Adipocyte (in vitro differentiated cells): ENCODE measurements at regions not wholly inside any gene's neighbourhood (a gene's known extent, or its start where the extent isn't known, plus 50 kb on each side); places are given as distances from the start of the nearest gene placed in this dataset.
"Not testable (repeated sequence)": the region's sequence is repeated elsewhere in the genome, so short reads cannot be mapped to it uniquely, and the experiment has no call there.

Experiments used
- DNase-seq: peaks from one replicate; pipeline ENCODE4 v3.0.0-alpha.2; 2015; ENCODE audit warnings: low read depth
- H3K27me3 ChIP-seq: replicated peaks from 2 replicates; pipeline ENCODE4 v1.7.0; 2013; ENCODE audit warnings: mild to moderate bottlenecking, low read length, moderate library complexity; ENCODE audit not compliant: control insufficient read depth, insufficient read depth
- H3K36me3 ChIP-seq: 2 replicates; pipeline ENCODE4 v1.7.0; 2013; ENCODE audit warnings: low read length, mild to moderate bottlenecking, moderate library complexity; ENCODE audit not compliant: control insufficient read depth, insufficient read depth, severe bottlenecking
- H3K4me1 ChIP-seq: 2 replicates; pipeline ENCODE4 v1.7.0; 2013; ENCODE audit warnings: mild to moderate bottlenecking, low read length, moderate library complexity; ENCODE audit not compliant: control insufficient read depth, insufficient read depth
- H3K4me3 ChIP-seq: 2 replicates; pipeline ENCODE4 v1.7.0; 2013; ENCODE audit warnings: mild to moderate bottlenecking, low read length, moderate library complexity
- H3K9ac ChIP-seq: 2 replicates; pipeline ENCODE4 v1.7.0; 2013; ENCODE audit warnings: mild to moderate bottlenecking, low read length, moderate library complexity
- H3K9me3 ChIP-seq: 2 replicates; pipeline ENCODE4 v1.7.0; 2013; ENCODE audit warnings: mild to moderate bottlenecking, low read length, moderate library complexity; ENCODE audit not compliant: control insufficient read depth

DNA sequence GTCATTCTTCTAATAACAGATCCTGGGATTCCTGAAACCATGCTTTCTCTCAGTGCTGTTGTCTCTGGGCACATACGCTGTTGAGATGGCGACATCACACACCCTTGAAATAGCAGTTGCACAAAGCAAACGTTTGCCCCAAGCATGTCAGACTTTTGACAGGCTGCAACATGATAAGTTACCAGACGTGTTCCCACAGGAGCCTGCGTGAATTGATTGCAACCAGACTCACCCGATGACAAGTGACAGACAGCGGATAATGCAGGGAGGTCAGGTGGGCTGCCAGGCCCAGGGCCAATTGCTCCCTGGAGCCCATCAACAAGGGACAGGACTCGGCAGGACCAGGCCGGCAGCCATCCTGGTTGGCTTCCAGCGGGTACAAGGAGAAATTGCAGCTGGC is 310.9 kb downstream of the SIPA1L2 start:
- H3K9ac ChIP-seq: no peak overlapping the region
- peaks cover 9% of the 10 kb centered on the region for H3K9me3 ChIP-seq
- H3K4me1 ChIP-seq: peaks cover 3% of the 10 kb centered on the region
- peaks cover 4% of the 10 kb centered on the region for H3K27me3 ChIP-seq
- H3K36me3 ChIP-seq: no peaks in the 10 kb centered on the region
- DNase-seq: no peak
- H3K4me3 ChIP-seq: no peak overlapping the region

- H3K4me1 ChIP-seq: peaks cover 3% of the 10 kb centered on the region
- H3K4me3 ChIP-seq: no peak overlapping the region
- H3K9ac ChIP-seq: no peak overlapping the region
- H3K9me3 ChIP-seq: peaks cover 9% of the 10 kb centered on the region
- H3K36me3 ChIP-seq: no peaks in the 10 kb centered on the region
- no peaks in the 10 kb centered on the region for H3K27me3 ChIP-seq
- DNase-seq: no peak
Observed at GRCh38 chr1:232318143-232318542, 311.8 kb downstream of the SIPA1L2 start.

DNA sequence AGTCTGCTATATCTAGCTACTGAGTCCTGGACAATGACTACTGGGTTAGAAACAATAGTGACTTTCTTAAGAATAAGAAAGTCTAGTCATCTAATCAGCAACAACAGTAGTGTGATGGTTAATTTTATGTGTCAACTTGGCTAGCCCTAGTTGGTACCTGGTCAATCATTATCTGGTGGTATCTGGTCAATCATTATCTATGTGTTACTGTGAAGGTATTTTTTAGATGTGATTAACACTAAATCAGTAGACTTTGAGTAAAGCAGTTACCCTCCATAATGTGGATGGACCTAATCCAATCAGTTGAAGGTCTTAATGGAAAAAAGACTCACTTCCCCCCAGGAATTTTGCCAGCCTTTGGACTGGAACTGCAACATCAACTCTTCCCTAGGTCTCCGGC is 312.6 kb downstream of the SIPA1L2 start:
- Histone ChIP-seq H3K27me3 (no peaks in the 10 kb centered on the region), H3K9me3 (peaks cover 14% of the 10 kb centered on the region), H3K36me3 (no peaks in the 10 kb centered on the region), H3K4me1 (peaks cover 3% of the 10 kb centered on the region), H3K4me3 (no peak overlapping the region), H3K9ac (no peak overlapping the region)
- DNase-seq: no peak

DNA sequence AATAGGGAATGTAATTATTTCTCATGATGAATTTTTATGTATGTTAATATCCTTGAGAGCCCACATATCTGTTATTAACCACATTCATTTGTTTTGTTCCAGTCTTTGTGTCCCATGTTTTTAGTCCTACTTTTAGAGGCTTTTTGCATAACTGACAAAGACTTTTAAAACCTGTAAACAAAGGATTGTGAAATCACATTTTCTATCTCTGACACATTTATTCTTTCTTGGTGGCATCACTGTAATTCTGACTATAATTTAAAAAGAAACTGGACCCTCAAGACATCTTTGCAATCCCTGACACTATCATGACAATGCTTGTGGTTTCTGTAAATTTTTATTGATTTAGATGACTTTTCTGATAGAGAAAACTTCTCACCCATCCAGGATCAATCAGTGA is 313.1 kb downstream of the SIPA1L2 start:
- peaks cover 3% of the 10 kb centered on the region for H3K4me1 ChIP-seq
- peak; percentile 62 for DNase-seq
- no peak overlapping the region for H3K9ac ChIP-seq
- H3K4me3 ChIP-seq: no peak overlapping the region
- H3K27me3 ChIP-seq: no peaks in the 10 kb centered on the region
- H3K36me3 ChIP-seq: no peaks in the 10 kb centered on the region
- peaks cover 14% of the 10 kb centered on the region for H3K9me3 ChIP-seq

DNA sequence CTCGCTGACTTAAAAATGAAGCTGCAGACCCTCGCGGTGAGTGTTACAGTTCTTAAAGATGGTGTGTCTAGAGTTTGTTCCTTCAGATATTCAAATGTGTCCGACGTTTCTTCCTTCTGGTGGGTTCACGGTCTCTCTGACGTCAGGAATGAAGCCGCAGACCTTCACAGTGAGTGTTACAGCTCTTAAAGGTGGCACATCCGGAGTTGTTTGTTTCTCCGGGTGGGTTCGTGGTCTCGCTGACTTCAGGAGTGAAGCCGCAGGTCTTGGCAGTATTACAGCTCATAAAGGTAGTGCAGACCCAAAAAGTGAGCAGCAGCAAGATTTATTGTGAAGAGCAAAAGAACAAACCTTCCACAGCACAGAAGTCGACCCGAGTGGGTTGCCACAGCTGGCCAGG is 316.1 kb downstream of the SIPA1L2 start:
- not testable (repeated sequence) for H3K36me3 ChIP-seq, H3K27me3 ChIP-seq, H3K4me1 ChIP-seq, H3K9ac ChIP-seq, DNase-seq, H3K4me3 ChIP-seq
- H3K9me3 ChIP-seq: peaks cover 14% of the 10 kb centered on the region

GRCh38 chr1:232310541-232310940 is 319.4 kb downstream of the SIPA1L2 start:
- Histone ChIP-seq H3K9me3 (peaks cover 11% of the 10 kb centered on the region), H3K27me3 (no peaks in the 10 kb centered on the region), H3K36me3 (no peaks in the 10 kb centered on the region), H3K9ac (no peak overlapping the region), H3K4me3 (no peak overlapping the region), H3K4me1 (no peaks in the 10 kb centered on the region)
- DNase-seq: no peak

DNA sequence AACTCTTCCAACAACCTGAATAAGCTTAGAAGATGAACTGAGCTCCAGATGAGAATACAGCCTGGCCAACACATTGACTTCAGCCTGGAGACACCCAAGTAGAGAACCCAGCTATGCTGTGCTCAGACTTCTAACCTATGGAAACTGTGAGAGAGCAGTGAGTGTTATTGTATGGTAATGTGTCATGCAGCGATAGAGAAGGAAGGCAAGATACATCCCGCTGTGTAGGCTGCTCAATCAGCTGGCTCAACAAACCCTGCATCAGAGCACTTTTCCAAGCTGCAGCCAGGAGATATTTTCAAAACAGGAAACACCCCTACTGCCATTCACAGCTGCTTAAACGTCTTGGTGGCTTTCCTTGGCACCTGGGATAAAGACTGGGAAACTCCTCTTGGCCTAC is 321.3 kb downstream of the SIPA1L2 start:
- Histone ChIP-seq H3K9me3 (peaks cover 11% of the 10 kb centered on the region), H3K27me3 (no peaks in the 10 kb centered on the region), H3K4me3 (no peak overlapping the region), H3K4me1 (no peaks in the 10 kb centered on the region), H3K36me3 (no peaks in the 10 kb centered on the region), H3K9ac (no peak overlapping the region)
- no peak for DNase-seq

GRCh38 chr1:232307296-232308017 is 322.5 kb downstream of the SIPA1L2 start:
- H3K36me3 ChIP-seq: no peaks in the 10 kb centered on the region
- peaks cover 3% of the 10 kb centered on the region for H3K9me3 ChIP-seq
- no peak for DNase-seq
- no peak overlapping the region for H3K4me3 ChIP-seq
- no peak overlapping the region for H3K9ac ChIP-seq
- no peaks in the 10 kb centered on the region for H3K27me3 ChIP-seq
- no peaks in the 10 kb centered on the region for H3K4me1 ChIP-seq

- H3K27me3 ChIP-seq: no peaks in the 10 kb centered on the region
- no peak overlapping the region for H3K4me3 ChIP-seq
- H3K36me3 ChIP-seq: no peaks in the 10 kb centered on the region
- no peak for DNase-seq
- peaks cover 3% of the 10 kb centered on the region for H3K9me3 ChIP-seq
- H3K9ac ChIP-seq: no peak overlapping the region
- H3K4me1 ChIP-seq: no peaks in the 10 kb centered on the region
Observed at GRCh38 chr1:232306269-232306961, 323.5 kb downstream of the SIPA1L2 start.

GRCh38 chr1:232305050-232305449 is 324.9 kb downstream of the SIPA1L2 start:
- Histone ChIP-seq H3K36me3 (no peaks in the 10 kb centered on the region), H3K9ac (no peak overlapping the region), H3K4me3 (no peak overlapping the region), H3K9me3 (peaks cover 3% of the 10 kb centered on the region), H3K4me1 (no peaks in the 10 kb centered on the region), H3K27me3 (no peaks in the 10 kb centered on the region)
- DNase-seq: no peak

- H3K27me3 ChIP-seq: no peaks in the 10 kb centered on the region
- no peaks in the 10 kb centered on the region for H3K4me1 ChIP-seq
- no peaks in the 10 kb centered on the region for H3K36me3 ChIP-seq
- H3K9me3 ChIP-seq: no peaks in the 10 kb centered on the region
- H3K9ac ChIP-seq: no peak overlapping the region
- DNase-seq: no peak
- H3K4me3 ChIP-seq: no peak overlapping the region
Observed at GRCh38 chr1:232303222-232303620, 326.7 kb downstream of the SIPA1L2 start.
